GM19023 (cell line): ENCODE measurements at regions not wholly inside any gene's neighbourhood (a gene's known extent, or its start where the extent isn't known, plus 50 kb on each side); places are given as distances from the start of the nearest gene placed in this dataset.

ENCODE experiments used
- ATAC-seq: cut with Tn5 transposase; IDR thresholded peaks from one replicate; pipeline ENCODE4 v1.9.1; 2021; ENCODE audit warnings: mild to moderate bottlenecking, moderate library complexity; ENCODE audit not compliant: unreplicated experiment

GRCh38 chrX:30504309-30504708 lies 73.3 kb downstream of the TASL start:
- ATAC-seq, result no peak

DNA sequence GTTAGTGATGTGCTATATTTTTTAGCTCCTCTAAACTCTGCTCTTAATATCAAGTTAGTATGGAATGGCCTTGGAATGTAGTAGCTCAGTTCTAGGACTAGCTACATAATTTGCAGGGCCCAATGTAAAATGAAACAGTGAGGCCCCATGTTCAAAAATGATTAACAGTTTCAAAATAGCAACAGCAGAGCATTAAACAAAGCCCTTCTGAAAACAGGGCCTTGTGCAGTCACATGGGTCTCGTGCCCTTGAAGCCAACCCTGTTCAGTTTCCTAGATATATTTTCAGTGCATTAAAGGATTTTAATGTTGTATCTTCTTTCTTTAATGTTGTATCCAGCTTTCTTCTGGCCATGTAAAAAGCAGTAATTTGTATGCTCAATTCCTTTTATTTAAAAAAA lies 82.1 kb downstream of the TASL start:
- no peak for ATAC-seq

DNA sequence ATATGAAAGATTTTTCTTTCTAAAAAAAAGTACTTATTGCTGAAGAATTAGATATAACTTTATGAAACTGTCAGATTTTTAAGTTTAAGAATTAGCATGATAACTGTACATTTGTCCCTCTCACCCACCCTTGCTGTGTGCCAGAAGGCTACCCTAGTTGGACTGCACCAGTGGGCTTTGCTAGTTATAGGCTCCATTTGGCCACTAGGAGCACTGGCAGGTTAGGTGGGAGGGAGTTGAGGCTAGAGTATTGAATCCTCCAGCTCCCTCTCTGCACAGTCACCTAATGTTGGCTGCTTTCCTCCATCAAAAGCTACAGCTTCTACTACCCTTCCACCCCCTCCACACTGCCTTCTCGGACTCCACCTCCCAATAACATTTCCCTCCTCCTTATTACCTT lies 84.2 kb downstream of the TASL start:
- ATAC-seq, result no peak

GRCh38 chrX:30489323-30489722 lies 88.2 kb downstream of the TASL start:
- ATAC-seq, result no peak

GRCh38 chrX:30488092-30488491 lies 89.5 kb downstream of the TASL start:
- ATAC-seq, result peak; percentile 54

DNA sequence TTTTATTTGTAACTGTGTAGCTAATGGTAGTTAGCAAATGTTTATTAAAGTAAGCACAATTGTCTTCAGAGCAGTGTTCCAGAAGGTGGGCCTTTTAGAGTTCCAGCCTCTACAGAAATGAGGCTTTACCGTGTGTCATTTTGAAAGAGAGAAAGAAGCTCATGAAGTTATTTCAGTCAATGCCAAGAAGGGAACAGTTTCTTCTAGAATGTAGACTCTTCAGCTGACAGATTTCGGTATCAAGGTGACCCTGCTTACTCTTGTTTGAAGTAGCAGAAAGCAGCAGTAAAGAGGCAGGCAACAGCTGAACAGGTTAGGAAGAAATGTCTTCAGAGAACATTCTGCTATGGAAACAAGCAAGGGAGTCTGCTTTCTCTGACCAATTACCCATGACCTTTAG lies 93.6 kb downstream of the TASL start:
- peak; percentile 51 for ATAC-seq

DNA sequence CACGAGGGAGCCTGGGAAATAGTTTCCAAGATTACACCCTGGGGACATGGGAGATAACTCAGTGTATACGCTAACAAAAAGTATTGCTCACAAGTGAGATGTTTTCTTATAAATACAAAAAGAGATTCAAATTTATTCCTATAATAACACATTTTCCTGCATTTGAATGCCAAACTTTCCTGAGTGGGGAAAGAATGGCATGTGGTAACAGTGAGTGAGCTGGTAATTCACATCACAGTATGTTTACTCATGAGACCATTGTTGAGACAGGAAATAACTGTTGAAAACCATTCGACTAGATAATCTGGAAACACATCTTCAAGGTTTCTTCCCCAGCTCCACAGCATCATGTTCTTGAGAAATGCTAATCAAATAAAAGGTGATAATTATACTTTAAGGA lies 109.1 kb downstream of the TASL start:
- ATAC-seq, result no peak
